B cell (primary cell): ENCODE measurements at regions not wholly inside any gene's neighbourhood (a gene's known extent, or its start where the extent isn't known, plus 50 kb on each side); places are given as distances from the start of the nearest gene placed in this dataset.
A peak's percentile ranks its signal among the peaks of the same experiment; 100 is the strongest.

Experiments
- ATAC-seq: fragments of 200-7000 bp; cut with Tn5 transposase; one replicate; pipeline ENCODE4 v1.10.0; 2021; ENCODE audit warnings: low read depth, mild to moderate bottlenecking, moderate number of reproducible peaks, moderate library complexity
- CTCF ChIA-PET: fragments of 350-600 bp; sonication (Branson Sonifier 250); formaldehyde crosslinking; loops from one replicate; lab custom pipeline; 2021; ENCODE audit warnings: antibody characterized with exemption, inconsistent platforms; lab: Charles Lee
- POLR2A ChIA-PET: fragments of 350-600 bp; sonication (Branson Sonifier 250); formaldehyde crosslinking; loops from one replicate; lab custom pipeline; 2021; ENCODE audit warnings: antibody characterized with exemption; lab: Charles Lee
- DNase-seq: peaks from one replicate; pipeline ENCODE4 v3.0.0; 2013
- H2AFZ ChIP-seq: 2 replicates; pipeline ENCODE4 v1.6.1; 2012; ENCODE audit warnings: mild to moderate bottlenecking, low read depth, low read length; ENCODE audit not compliant: insufficient read depth, poor library complexity, severe bottlenecking
- H3K27ac ChIP-seq, 2 donors: 1 replicate in 1 of 2; 2 replicates in 1 of 2; pipeline ENCODE4 v1.5.1; 2012 to 2013; ENCODE audit warnings: low read length in 2 of 2, mild to moderate bottlenecking in 2 of 2, moderate library complexity in 1 of 2
- H3K27me3 ChIP-seq, 4 experiments: fragments of 200-600 bp in 1 of 4; sonication (generic) in 1 of 4; replicated peaks in 1 of 4; 1 replicate in 2 of 4; 2 replicates in 2 of 4; pipeline versions ENCODE4 v1.6.1 to v1.7.0; 2013 to 2016; ENCODE audit warnings: low read length in 3 of 4, mild to moderate bottlenecking in 2 of 4, mixed read lengths in 1 of 4, moderate library complexity in 1 of 4; ENCODE audit not compliant: insufficient read depth in 4 of 4, control insufficient read depth in 3 of 4; ENCODE audit errors: control extremely low read depth in 1 of 4
- H3K36me3 ChIP-seq, 2 experiments: replicated peaks in 1 of 2; 1 replicate in 1 of 2; 2 replicates in 1 of 2; pipeline versions ENCODE4 v1.6.1 to v1.7.1; 2013; ENCODE audit warnings: low read length in 1 of 2; ENCODE audit not compliant: insufficient read depth in 2 of 2, control insufficient read depth in 1 of 2; ENCODE audit errors: control extremely low read depth in 1 of 2, extremely low read depth in 1 of 2
- H3K4me1 ChIP-seq, 2 donors: fragments of 200-600 bp in 1 of 2; sonication (generic) in 1 of 2; 1 replicate in 1 of 2; 2 replicates in 1 of 2; pipeline versions ENCODE4 v1.5.1 to v1.6.1; 2013 to 2017; ENCODE audit warnings: low read length in 2 of 2; ENCODE audit not compliant: control insufficient read depth in 2 of 2, insufficient read depth in 2 of 2
- H3K4me2 ChIP-seq: replicated peaks from 2 replicates; pipeline ENCODE3; 2012; ENCODE audit warnings: mild to moderate bottlenecking, low read depth, low read length; ENCODE audit not compliant: poor library complexity, severe bottlenecking
- H3K4me3 ChIP-seq, 5 experiments: fragments of 200-600 bp in 1 of 5; sonication (generic) in 1 of 5; 1 replicate in 3 of 5; 2 replicates in 2 of 5; pipeline versions ENCODE4 v1.5.1 to v1.7.0; 2011 to 2016; ENCODE audit warnings: low read length in 4 of 5, mild to moderate bottlenecking in 4 of 5, low read depth in 2 of 5, control low read depth in 1 of 5, moderate library complexity in 1 of 5; ENCODE audit not compliant: insufficient read depth in 1 of 5; ENCODE audit errors: control extremely low read depth in 1 of 5, extremely low read depth in 1 of 5
- H3K79me2 ChIP-seq: fragments of 200-600 bp; sonication (generic); one replicate; pipeline ENCODE4 v1.6.0; 2016; ENCODE audit warnings: low read length; ENCODE audit not compliant: control insufficient read depth, insufficient read depth
- H3K9ac ChIP-seq: fragments of 200-600 bp; sonication (generic); 2 replicates; pipeline ENCODE4 v1.6.1; 2017; ENCODE audit warnings: mild to moderate bottlenecking, low read length, moderate library complexity
- H3K9me3 ChIP-seq, 3 donors: one replicate each; pipeline versions ENCODE4 v1.6.1 to v1.7.1; 2013; ENCODE audit warnings: low read length in 2 of 3; ENCODE audit not compliant: control insufficient read depth in 2 of 3, insufficient read depth in 1 of 3; ENCODE audit errors: control extremely low read depth in 1 of 3
- H4K20me1 ChIP-seq: 2 replicates; pipeline ENCODE4 v1.6.0; 2012; ENCODE audit warnings: mild to moderate bottlenecking, low read length; ENCODE audit not compliant: insufficient read depth, control insufficient read depth, poor library complexity, severe bottlenecking
- H3K27ac Mint-ChIP-seq: one replicate; pipeline ENCODE4 v1.8.0; 2021; ENCODE audit warnings: mixed read lengths
- H3K27me3 Mint-ChIP-seq: one replicate; pipeline ENCODE4 v1.8.0; 2021; ENCODE audit warnings: mixed read lengths
- H3K4me1 Mint-ChIP-seq: one replicate; pipeline ENCODE4 v1.8.0; 2021; ENCODE audit warnings: mixed read lengths
- H3K4me3 Mint-ChIP-seq: one replicate; pipeline ENCODE4 v1.8.0; 2021; ENCODE audit warnings: mixed read lengths
- H3K9me3 Mint-ChIP-seq: one replicate; pipeline ENCODE4 v1.8.0; 2022; ENCODE audit warnings: mixed read lengths; ENCODE audit not compliant: insufficient read depth
- EZH2 ChIP-seq: IDR thresholded peaks from 2 replicates; pipeline ENCODE4 v1.6.1; 2012; ENCODE audit warnings: borderline replicate concordance, low read depth, mild to moderate bottlenecking, moderate library complexity, low read length; ENCODE audit not compliant: insufficient read depth, poor library complexity, severe bottlenecking
- WGBS: methylation state at CpG from one replicate; pipeline ENCODE4 v1.1.5; 2013; ENCODE audit warnings: missing lambda C conversion rate; ENCODE audit not compliant: insufficient coverage; 5-methylcytosine and 5-hydroxymethylcytosine counted together
- intact Hi-C: fragments of 100-400 bp; cut with micrococcal nuclease; formaldehyde crosslinking; loops from one replicate; pipeline ENCODE4 v1.10.0; 2022
- TF ChIP-seq, protein P1 (sequence below): fragments of 200-600 bp; IDR thresholded peaks from one replicate; pipeline ENCODE4 v1.8.0; 2022; ENCODE audit warnings: antibody characterized with exemption, mild to moderate bottlenecking

DNA sequence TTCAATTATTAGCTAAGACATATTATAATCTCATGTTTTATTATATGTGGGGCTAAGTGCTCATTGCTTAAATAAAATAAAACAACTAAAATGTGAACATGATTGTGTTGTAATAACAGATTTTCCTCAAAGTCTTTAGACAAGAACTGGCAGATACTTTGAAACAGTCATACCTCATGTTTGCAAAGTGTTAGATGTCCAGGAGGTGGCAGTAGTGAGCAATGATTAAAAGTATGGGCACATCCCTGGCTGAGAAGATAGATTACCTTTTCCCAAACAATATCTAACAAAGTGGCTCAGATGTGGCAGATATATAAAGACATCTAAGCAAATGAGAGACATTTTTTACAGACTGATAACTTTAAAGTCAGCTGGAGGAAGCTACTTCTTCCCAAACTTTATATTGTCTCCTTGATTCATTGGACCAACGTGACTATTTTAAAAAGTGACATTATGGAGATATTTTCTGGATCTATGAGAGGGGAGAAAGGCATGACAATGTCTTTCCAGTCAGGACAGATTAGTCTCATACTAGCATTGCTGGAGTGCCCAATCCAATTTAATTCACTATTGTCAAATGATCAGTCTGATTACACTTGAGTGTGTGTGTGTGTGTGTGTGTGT lies 269.8 kb downstream of the S1PR1 start:
- Histone ChIP-seq H2AFZ (no peak overlapping the region), H3K79me2 (no peaks in the 10 kb centered on the region), H3K27me3 (no peaks in the 10 kb centered on the region), H3K36me3 (no peaks in the 10 kb centered on the region), H3K27ac (no peak overlapping the region), H3K4me1 (no peaks in the 10 kb centered on the region), H3K9me3 (no peaks in the 10 kb centered on the region), H3K4me2 (no peak overlapping the region), H3K4me3 (no peak overlapping the region), H4K20me1 (no peaks in the 10 kb centered on the region), H3K9ac (no peak overlapping the region)
- Mint-ChIP-seq H3K9me3 (no peaks in the 10 kb centered on the region), H3K4me1 (no peaks in the 10 kb centered on the region), H3K27me3 (no peaks in the 10 kb centered on the region), H3K4me3 (no peak overlapping the region), H3K27ac (no peak overlapping the region)
- WGBS = no CpG with 5 or more reads among the region's 1 CpG
- POLR2A ChIA-PET = interaction anchor here (0.7 kb wide), 1 partner anchor 139 kb away, joined by 3 read pairs; no protein-coding TSS in a partner anchor
- intact Hi-C loops = no loop called here
- TF ChIP-seq EZH2 = no peak
- TF ChIP-seq, protein P1, sequence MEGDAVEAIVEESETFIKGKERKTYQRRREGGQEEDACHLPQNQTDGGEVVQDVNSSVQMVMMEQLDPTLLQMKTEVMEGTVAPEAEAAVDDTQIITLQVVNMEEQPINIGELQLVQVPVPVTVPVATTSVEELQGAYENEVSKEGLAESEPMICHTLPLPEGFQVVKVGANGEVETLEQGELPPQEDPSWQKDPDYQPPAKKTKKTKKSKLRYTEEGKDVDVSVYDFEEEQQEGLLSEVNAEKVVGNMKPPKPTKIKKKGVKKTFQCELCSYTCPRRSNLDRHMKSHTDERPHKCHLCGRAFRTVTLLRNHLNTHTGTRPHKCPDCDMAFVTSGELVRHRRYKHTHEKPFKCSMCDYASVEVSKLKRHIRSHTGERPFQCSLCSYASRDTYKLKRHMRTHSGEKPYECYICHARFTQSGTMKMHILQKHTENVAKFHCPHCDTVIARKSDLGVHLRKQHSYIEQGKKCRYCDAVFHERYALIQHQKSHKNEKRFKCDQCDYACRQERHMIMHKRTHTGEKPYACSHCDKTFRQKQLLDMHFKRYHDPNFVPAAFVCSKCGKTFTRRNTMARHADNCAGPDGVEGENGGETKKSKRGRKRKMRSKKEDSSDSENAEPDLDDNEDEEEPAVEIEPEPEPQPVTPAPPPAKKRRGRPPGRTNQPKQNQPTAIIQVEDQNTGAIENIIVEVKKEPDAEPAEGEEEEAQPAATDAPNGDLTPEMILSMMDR = peak; percentile 89
- peak; percentile 61 for DNase-seq
- no peak for ATAC-seq
- CTCF ChIA-PET = interaction anchor here (0.5 to 2.5 kb wide), 14 partner anchors 12 to 674 kb away, joined by 3 to 18 read pairs (median 4); no protein-coding TSS in a partner anchor

DNA sequence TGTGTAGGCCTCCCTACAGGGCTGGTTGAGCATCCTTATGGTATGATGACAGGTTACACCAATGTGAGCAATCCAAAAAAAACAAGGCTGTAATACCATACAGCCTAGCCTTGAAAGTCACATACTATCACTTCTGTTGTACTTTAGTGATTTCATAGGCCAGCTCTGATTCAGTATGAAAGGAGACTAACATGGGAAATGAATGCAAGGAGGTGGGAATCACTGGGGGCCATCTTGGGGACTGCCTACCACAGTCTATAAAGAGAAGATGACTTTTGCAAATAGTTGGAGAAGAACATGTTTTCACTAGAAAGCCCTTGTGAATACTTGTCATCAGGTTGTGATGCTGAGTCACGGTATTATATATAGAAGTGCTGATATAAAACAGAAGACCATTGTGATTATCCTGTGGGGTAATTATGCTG lies 270.7 kb downstream of the S1PR1 start:
- H3K9me3 Mint-ChIP-seq = no peaks in the 10 kb centered on the region
- no peaks in the 10 kb centered on the region for H3K27me3 Mint-ChIP-seq
- no peak overlapping the region for H3K27ac Mint-ChIP-seq
- H3K4me3 ChIP-seq = no peak overlapping the region
- H3K27ac ChIP-seq = no peak overlapping the region
- H2AFZ ChIP-seq = no peak overlapping the region
- H3K4me2 ChIP-seq = no peak overlapping the region
- ChIA-PET POLR2A (interaction anchor here (0.7 kb wide), 1 partner anchor 140 kb away, joined by 3 read pairs; no protein-coding TSS in a partner anchor), CTCF (interaction anchor here (0.9 to 2.8 kb wide), 4 partner anchors 12 to 198 kb away, joined by 3 to 18 read pairs (median 8); no protein-coding TSS in a partner anchor)
- no peaks in the 10 kb centered on the region for H3K36me3 ChIP-seq
- DNase-seq = no peak
- no peaks in the 10 kb centered on the region for H3K27me3 ChIP-seq
- WGBS = no CpG with 5 or more reads among the region's 1 CpG
- H3K4me3 Mint-ChIP-seq = no peak overlapping the region
- TF ChIP-seq, protein P1 = no peak
- no peak for TF ChIP-seq EZH2
- H3K9me3 ChIP-seq = no peaks in the 10 kb centered on the region
- no peak for ATAC-seq
- H3K4me1 ChIP-seq = no peaks in the 10 kb centered on the region
- H3K9ac ChIP-seq = no peak overlapping the region
- intact Hi-C loops = no loop called here
- H3K4me1 Mint-ChIP-seq = no peaks in the 10 kb centered on the region
- H4K20me1 ChIP-seq = no peaks in the 10 kb centered on the region
- H3K79me2 ChIP-seq = no peaks in the 10 kb centered on the region
